ENCODE measurements at regions not wholly inside any gene's neighbourhood (a gene's known extent, or its start where the extent isn't known, plus 50 kb on each side); places are given as distances from the start of the nearest gene placed in this dataset.

DNA sequence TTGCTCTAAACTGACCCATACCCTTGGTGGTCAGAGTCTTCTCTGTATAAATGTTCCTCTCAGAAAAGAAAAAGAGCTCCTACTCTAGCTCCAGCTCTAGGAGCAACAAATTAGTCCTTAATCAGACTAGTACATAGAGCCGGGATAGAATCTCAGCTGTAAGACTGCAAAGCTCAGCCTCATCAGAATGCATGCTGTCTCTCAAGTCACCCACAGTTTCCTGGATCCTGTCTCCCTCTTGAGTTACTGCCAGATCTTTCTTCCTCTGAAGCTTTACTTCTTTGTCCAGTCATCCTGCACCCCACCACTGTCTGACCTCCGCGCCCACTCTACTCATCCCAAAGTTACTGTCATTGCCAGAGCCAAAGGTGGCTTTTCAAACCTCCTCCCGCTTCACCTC is 139.3 kb upstream of the PRMT8 start:
- no peaks in the 10 kb centered on the region for H3K36me3 ChIP-seq (replicated peaks; ENCODE audit: insufficient read depth, low read depth)
- H3K4me1 ChIP-seq (ENCODE audit: insufficient read depth) = no peaks in the 10 kb centered on the region
- no peaks in the 10 kb centered on the region for H4K20me1 ChIP-seq (ENCODE audit: insufficient read depth, poor library complexity, severe bottlenecking)
- no peaks in the 10 kb centered on the region for H3K9me2 ChIP-seq (replicated peaks; ENCODE audit: insufficient read depth)
- H3K4me2 ChIP-seq = no peak overlapping the region
- H2AFZ ChIP-seq = no peak overlapping the region
- DNase-seq (ENCODE audit: low spot score) = no peak
- peaks cover 45% of the 10 kb centered on the region for H3K27me3 ChIP-seq
- TF ChIP-seq, protein P1, sequence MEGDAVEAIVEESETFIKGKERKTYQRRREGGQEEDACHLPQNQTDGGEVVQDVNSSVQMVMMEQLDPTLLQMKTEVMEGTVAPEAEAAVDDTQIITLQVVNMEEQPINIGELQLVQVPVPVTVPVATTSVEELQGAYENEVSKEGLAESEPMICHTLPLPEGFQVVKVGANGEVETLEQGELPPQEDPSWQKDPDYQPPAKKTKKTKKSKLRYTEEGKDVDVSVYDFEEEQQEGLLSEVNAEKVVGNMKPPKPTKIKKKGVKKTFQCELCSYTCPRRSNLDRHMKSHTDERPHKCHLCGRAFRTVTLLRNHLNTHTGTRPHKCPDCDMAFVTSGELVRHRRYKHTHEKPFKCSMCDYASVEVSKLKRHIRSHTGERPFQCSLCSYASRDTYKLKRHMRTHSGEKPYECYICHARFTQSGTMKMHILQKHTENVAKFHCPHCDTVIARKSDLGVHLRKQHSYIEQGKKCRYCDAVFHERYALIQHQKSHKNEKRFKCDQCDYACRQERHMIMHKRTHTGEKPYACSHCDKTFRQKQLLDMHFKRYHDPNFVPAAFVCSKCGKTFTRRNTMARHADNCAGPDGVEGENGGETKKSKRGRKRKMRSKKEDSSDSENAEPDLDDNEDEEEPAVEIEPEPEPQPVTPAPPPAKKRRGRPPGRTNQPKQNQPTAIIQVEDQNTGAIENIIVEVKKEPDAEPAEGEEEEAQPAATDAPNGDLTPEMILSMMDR (IDR thresholded peaks at IDR 0.05; ENCODE audit: poor library complexity) = no peak
- TF ChIP-seq EZH2 (IDR thresholded peaks at IDR 0.05; ENCODE audit: borderline replicate concordance) = no peak
- TF ChIP-seq EZH2phosphoT487 (IDR thresholded peaks at IDR 0.05; ENCODE audit: low read depth, severe bottlenecking, unreplicated experiment) = no peak
- H3K79me2 ChIP-seq = no peaks in the 10 kb centered on the region
- no peak overlapping the region for H3K4me3 ChIP-seq
- 85% methylated on average over 4 of the region's 4 CpGs for WGBS (ENCODE audit: low lambda C conversion rate, missing lambda C conversion rate)
- no peaks in the 10 kb centered on the region for H3K9me3 ChIP-seq (ENCODE audit: low read depth)
- no peak overlapping the region for H3K27ac ChIP-seq

DNA sequence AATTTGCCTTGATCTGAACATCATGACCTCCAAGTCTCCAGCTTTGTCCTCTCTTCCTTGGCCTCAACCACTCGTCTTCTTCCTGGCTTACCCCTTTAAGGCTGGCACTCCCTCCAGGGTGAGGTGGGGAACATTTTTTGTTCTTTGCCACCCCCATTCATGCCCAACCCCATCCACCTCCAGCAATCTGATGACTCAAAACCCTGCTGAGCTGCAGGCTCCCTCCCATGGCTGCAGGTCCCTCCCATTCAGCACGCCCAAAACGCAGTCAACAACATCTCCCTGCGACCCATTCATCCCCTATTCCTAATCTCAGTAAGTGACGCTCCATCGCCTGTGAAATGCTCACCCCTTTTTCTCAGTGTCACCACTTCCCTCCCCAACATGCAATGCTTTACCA is 138.8 kb upstream of the PRMT8 start:
- WGBS (ENCODE audit: low lambda C conversion rate, missing lambda C conversion rate) = 88% methylated on average over 6 of the region's 6 CpGs
- H3K27ac ChIP-seq = no peak overlapping the region
- no peaks in the 10 kb centered on the region for H3K36me3 ChIP-seq (replicated peaks; ENCODE audit: insufficient read depth, low read depth)
- peaks cover 44% of the 10 kb centered on the region for H3K27me3 ChIP-seq
- H3K4me3 ChIP-seq = no peak overlapping the region
- no peaks in the 10 kb centered on the region for H3K9me3 ChIP-seq (ENCODE audit: low read depth)
- no peak for DNase-seq (ENCODE audit: low spot score)
- no peaks in the 10 kb centered on the region for H3K79me2 ChIP-seq
- H4K20me1 ChIP-seq (ENCODE audit: insufficient read depth, poor library complexity, severe bottlenecking) = no peaks in the 10 kb centered on the region
- H2AFZ ChIP-seq = no peak overlapping the region
- H3K4me1 ChIP-seq (ENCODE audit: insufficient read depth) = no peaks in the 10 kb centered on the region
- no peak overlapping the region for H3K4me2 ChIP-seq
- TF ChIP-seq, protein P1 (IDR thresholded peaks at IDR 0.05; ENCODE audit: poor library complexity) = no peak
- TF ChIP-seq EZH2phosphoT487 (IDR thresholded peaks at IDR 0.05; ENCODE audit: low read depth, severe bottlenecking, unreplicated experiment) (no peak), EZH2 (IDR thresholded peaks at IDR 0.05; ENCODE audit: borderline replicate concordance) (no peak)
- no peaks in the 10 kb centered on the region for H3K9me2 ChIP-seq (replicated peaks; ENCODE audit: insufficient read depth)

DNA sequence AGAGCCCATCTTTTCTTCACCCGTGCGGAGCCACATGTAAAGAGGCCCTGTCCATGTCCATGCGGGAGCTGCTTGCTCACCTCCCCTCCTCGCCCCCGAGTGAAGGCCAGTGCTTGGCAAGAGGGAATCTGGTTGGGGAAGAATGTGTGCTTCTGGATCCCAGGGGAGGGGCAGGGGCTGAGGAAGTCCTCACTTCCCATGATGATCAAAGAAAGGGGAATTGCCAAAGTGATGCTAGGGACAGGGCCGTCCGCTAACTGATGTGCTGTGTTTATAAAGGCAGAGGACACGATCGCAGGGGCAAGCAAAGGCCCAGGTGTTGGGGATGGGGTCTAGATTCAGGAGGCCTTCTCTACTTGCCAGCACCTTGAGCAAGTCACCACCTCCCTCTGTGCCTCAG is 137.4 kb upstream of the PRMT8 start:
- H3K79me2 ChIP-seq = no peaks in the 10 kb centered on the region
- H3K9me3 ChIP-seq (ENCODE audit: low read depth) = no peaks in the 10 kb centered on the region
- no peaks in the 10 kb centered on the region for H4K20me1 ChIP-seq (ENCODE audit: insufficient read depth, poor library complexity, severe bottlenecking)
- H3K36me3 ChIP-seq (replicated peaks; ENCODE audit: insufficient read depth, low read depth) = no peaks in the 10 kb centered on the region
- no peaks in the 10 kb centered on the region for H3K9me2 ChIP-seq (replicated peaks; ENCODE audit: insufficient read depth)
- H3K4me1 ChIP-seq (ENCODE audit: insufficient read depth) = no peaks in the 10 kb centered on the region
- DNase-seq (ENCODE audit: low spot score) = no peak
- WGBS (ENCODE audit: low lambda C conversion rate, missing lambda C conversion rate) = 92% methylated on average over 9 of the region's 9 CpGs
- H3K4me2 ChIP-seq = no peak overlapping the region
- no peak overlapping the region for H2AFZ ChIP-seq
- H3K27me3 ChIP-seq = peaks cover 44% of the 10 kb centered on the region
- no peak overlapping the region for H3K27ac ChIP-seq
- TF ChIP-seq, protein P1 (IDR thresholded peaks at IDR 0.05; ENCODE audit: poor library complexity) = no peak
- TF ChIP-seq EZH2phosphoT487 (IDR thresholded peaks at IDR 0.05; ENCODE audit: low read depth, severe bottlenecking, unreplicated experiment) (no peak), EZH2 (IDR thresholded peaks at IDR 0.05; ENCODE audit: borderline replicate concordance) (no peak)
- H3K4me3 ChIP-seq = no peak overlapping the region

DNA sequence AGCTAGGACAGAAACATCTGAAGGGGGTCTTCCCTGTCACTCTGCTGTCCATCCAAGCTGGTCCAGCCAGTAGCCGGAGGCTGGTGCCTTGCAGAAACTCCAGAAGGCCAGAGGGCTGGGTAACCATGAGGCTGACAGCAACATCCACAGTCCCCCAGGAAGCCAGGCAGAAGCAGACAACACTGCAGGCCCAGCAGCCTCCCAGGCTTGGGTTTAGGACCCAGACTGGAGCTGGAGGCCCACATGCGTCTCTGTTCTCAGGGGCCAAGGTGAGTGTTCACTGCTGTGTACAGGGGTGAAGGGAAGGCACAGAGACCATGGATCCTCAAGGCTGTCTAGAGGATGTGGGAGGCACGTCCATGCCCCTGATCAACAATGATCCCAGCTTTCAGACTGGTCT is 136.4 kb upstream of the PRMT8 start:
- no peak for DNase-seq (ENCODE audit: low spot score)
- no peak overlapping the region for H3K4me3 ChIP-seq
- H3K36me3 ChIP-seq (replicated peaks; ENCODE audit: insufficient read depth, low read depth) = no peaks in the 10 kb centered on the region
- no peaks in the 10 kb centered on the region for H3K9me3 ChIP-seq (ENCODE audit: low read depth)
- H3K27me3 ChIP-seq = peaks cover 38% of the 10 kb centered on the region
- H2AFZ ChIP-seq = no peak overlapping the region
- H3K4me2 ChIP-seq = no peak overlapping the region
- WGBS (ENCODE audit: low lambda C conversion rate, missing lambda C conversion rate) = 79% methylated on average over 3 of the region's 3 CpGs
- no peaks in the 10 kb centered on the region for H4K20me1 ChIP-seq (ENCODE audit: insufficient read depth, poor library complexity, severe bottlenecking)
- TF ChIP-seq, protein P1 (IDR thresholded peaks at IDR 0.05; ENCODE audit: poor library complexity) = no peak
- TF ChIP-seq EZH2 (IDR thresholded peaks at IDR 0.05; ENCODE audit: borderline replicate concordance) (no peak), EZH2phosphoT487 (IDR thresholded peaks at IDR 0.05; ENCODE audit: low read depth, severe bottlenecking, unreplicated experiment) (no peak)
- H3K4me1 ChIP-seq (ENCODE audit: insufficient read depth) = no peaks in the 10 kb centered on the region
- H3K9me2 ChIP-seq (replicated peaks; ENCODE audit: insufficient read depth) = no peaks in the 10 kb centered on the region
- H3K27ac ChIP-seq = no peak overlapping the region
- no peaks in the 10 kb centered on the region for H3K79me2 ChIP-seq

All from hepatocyte (in vitro differentiated cells).